GM12891 (cell line): ENCODE measurements at regions not wholly inside any gene's neighbourhood (a gene's known extent, or its start where the extent isn't known, plus 50 kb on each side); places are given as distances from the start of the nearest gene placed in this dataset.

ENCODE experiments used
- DNase-seq: peaks from one replicate; pipeline ENCODE4 v3.0.0; 2011; ENCODE audit warnings: low spot score; ENCODE audit not compliant: insufficient read length
- FAIRE-seq: peaks from 2 replicates; lab custom pipeline; 2011; peaks lifted over from hg19 to GRCh38; lab: Jason Lieb, UNC
- PAX5 ChIP-seq: IDR thresholded peaks from 2 replicates; pipeline ENCODE4 v1.6.1; 2011; ENCODE audit warnings: low read length, moderate library complexity, mild to moderate bottlenecking; ENCODE audit not compliant: insufficient read depth, severe bottlenecking
- POLR2A ChIP-seq: IDR thresholded peaks from 2 replicates; pipeline ENCODE4 v1.6.1; 2011; ENCODE audit warnings: low read depth, low read length, control low read depth
- POLR2AphosphoS5 ChIP-seq: IDR thresholded peaks from 2 replicates; pipeline ENCODE4 v1.6.1; 2011; ENCODE audit warnings: low read depth, low read length, control low read depth
- POU2F2 ChIP-seq: IDR thresholded peaks from 2 replicates; pipeline ENCODE4 v1.6.1; 2011; ENCODE audit warnings: low read depth, mild to moderate bottlenecking, control low read depth, low read length, moderate library complexity
- SPI1 ChIP-seq: IDR thresholded peaks from 2 replicates; pipeline ENCODE4 v1.6.1; 2011; ENCODE audit warnings: low read depth, low read length, control low read depth
- TAF1 ChIP-seq: IDR thresholded peaks from 2 replicates; pipeline ENCODE4 v1.6.1; 2011; ENCODE audit warnings: low read depth, low read length, control low read depth

DNA sequence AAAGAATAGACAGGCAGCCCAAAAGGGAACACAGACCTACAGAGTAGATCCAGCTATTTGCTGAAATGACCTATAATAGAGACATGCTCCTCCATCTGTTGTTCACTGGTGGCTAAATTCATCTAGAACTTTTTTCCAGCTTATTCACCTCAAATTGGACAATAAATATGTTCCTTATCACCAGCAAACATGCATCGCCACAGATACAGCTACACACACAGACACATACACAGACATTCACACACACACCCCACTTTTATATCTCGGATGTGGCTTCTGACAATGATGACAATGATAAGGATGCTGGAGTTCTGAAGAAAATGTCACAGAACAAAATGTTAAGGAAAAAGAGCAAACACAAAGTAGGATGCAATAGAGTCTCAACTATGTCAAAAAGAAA is 175.4 kb downstream of the LSM5 start:
- TF ChIP-seq POLR2A = no peak
- TF ChIP-seq SPI1 = no peak
- no peak for TF ChIP-seq TAF1
- TF ChIP-seq POU2F2 = no peak
- no peak for TF ChIP-seq POLR2AphosphoS5
- DNase-seq (no peak), FAIRE-seq (no peak)

DNA sequence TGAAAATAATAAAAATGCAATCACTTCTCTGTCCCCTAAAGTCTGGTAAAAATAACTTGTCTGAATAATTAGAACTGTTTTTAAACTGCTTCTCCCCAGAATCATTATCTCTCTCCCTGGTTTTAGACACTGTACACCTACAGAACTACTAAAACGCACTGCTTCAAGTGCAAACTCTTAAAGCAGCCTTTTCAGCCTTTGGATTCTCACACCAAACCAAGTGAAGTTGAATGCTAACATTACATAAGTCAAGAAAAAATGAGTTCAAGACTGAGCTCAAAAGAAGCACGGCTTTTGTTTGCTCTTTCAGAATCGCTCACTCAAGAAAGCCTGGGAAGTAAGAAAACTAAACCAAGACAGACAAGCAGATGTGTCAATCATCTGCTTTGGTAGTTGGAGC is 188.8 kb downstream of the LSM5 start:
- no peak for DNase-seq
- TF ChIP-seq POU2F2 (no peak), SPI1 (no peak), POLR2AphosphoS5 (no peak), TAF1 (no peak), PAX5 (no peak), POLR2A (no peak)
- FAIRE-seq = no peak

DNA sequence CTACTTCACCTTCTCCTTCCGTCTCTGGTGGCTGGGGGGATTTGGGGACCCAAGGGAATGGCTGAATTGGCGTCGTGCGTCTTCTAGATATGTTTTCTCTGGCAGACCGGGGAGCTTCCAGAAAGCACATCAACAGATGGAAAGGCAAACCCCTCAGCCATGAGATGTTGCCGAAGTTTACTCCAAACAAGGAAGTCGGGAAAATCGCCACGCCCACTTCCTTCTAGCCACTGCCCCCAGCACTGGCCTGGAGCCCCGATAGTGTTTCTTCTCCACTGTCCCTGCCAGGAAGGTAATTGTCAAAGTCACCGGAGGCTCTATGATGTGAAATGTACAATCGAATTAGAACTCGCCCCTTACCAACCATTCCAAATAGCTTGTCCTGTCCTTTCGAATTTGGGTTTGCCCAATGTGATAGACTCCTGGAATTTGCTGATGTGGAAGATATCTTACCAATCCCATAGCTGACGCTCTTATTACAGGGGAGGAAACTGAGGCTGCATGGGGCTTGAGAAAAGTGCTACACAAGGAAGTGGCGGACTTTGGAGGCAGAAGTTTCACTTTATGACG is 191.0 kb downstream of the LSM5 start:
- DNase-seq = no peak
- no peak for FAIRE-seq
- TF ChIP-seq POLR2AphosphoS5 (no peak), POU2F2 (no peak), SPI1 (no peak), POLR2A (no peak), PAX5 (no peak), TAF1 (no peak)

DNA sequence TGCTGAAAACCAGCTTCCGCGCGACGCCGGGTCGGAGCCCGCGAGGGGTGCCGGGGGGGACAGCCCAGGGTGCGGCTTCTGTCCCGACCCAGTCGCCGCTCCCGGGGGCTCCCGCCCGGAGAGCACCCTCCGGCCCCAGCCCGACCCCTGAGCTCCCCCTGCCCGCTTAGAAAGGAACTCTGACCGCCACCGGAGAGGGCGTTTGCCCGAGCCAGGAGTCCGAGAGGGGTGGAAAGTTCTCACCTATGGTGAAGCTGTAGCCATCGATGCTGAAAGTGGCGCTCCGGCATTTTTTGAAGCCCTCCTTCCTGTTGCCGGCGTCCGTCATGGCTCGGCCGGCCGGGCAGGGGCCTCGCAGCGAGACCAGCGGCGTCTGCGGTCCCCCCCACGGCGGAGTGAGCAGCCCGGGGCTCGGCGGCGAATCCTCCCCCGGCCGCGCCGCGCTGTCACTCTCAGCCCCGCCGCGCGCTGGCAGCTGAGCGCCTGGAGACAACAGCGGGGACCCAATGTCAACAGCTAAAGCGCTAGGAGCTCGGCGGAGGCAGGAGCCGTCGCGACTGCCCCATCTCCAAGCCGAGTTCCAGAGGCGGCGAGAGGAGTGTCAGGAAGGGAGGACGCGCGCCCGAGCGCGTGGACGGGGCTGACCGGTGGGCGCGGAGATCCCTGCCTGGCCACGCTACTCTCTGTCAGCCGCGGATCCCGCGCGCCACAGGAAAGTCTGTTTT is 191.6 kb downstream of the LSM5 start:
- FAIRE-seq (no peak), DNase-seq (no peak)
- TF ChIP-seq POLR2A = no peak
- TF ChIP-seq POLR2AphosphoS5 = no peak
- TF ChIP-seq PAX5 = no peak
- TF ChIP-seq SPI1 = no peak
- TF ChIP-seq TAF1 = no peak
- no peak for TF ChIP-seq POU2F2

DNA sequence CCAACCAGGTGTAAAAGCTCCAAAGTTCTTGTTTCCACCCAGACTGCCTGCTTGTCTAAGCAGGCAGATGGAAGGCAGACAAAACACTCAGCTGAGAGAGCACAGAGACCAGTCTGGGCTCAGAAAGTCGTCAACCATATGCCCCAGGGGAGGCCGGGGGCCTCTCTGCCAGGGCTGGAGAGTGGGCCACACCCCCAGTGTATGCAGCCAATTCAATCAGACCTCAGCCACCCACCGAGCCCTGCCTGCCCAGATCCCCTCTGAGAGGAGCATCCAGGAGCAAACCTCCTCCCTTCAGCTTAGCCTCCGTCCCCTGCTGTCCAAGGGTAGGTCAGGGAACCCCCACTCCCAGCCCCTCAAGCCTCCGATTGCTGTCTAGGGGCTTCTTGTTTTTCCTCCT is 196.3 kb downstream of the LSM5 start:
- DNase-seq = no peak
- TF ChIP-seq POLR2A = no peak
- TF ChIP-seq POLR2AphosphoS5 = no peak
- TF ChIP-seq SPI1 = no peak
- TF ChIP-seq TAF1 = no peak
- TF ChIP-seq POU2F2 = no peak
- TF ChIP-seq PAX5 = no peak
- FAIRE-seq = no peak

DNA sequence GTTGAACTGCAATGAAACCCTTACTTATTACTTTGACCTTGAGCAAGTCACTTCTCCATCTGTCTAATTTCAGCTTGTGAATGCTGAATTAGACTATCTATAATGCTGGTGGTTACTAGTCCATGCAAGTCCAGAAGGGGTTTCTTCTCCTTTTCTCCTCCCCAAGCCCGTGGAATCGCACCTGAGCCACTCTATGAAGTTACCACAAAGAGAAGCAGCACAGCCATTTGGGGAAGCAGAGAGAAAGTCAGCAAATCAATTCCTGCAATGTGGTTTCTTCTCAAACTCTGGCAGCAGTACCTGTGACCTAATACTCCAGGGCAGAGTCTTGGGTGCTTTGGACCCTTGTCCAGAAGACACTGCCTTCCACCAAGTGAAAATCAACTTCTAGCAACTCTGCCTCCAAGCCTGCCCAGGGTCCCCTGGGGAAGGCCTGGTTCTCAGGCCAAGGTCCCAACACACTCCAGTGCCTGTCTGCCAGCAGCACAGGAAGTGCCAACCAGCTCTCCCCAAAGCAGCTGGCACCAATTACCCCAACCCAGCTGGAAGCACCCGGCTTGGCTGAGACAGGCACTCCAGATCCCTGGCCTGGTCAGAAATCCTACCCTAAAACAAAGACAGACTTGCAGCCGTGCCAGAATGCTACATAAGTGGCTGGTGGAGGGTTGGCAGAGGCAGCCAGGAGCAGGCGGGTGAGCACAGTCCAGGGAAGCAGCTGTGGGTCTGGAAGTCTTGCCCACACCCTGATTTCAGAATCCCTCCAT is 200.3 kb downstream of the LSM5 start:
- DNase-seq (no peak), FAIRE-seq (no peak)
- TF ChIP-seq PAX5 (no peak), TAF1 (no peak), SPI1 (no peak), POLR2AphosphoS5 (no peak), POLR2A (no peak), POU2F2 (no peak)

DNA sequence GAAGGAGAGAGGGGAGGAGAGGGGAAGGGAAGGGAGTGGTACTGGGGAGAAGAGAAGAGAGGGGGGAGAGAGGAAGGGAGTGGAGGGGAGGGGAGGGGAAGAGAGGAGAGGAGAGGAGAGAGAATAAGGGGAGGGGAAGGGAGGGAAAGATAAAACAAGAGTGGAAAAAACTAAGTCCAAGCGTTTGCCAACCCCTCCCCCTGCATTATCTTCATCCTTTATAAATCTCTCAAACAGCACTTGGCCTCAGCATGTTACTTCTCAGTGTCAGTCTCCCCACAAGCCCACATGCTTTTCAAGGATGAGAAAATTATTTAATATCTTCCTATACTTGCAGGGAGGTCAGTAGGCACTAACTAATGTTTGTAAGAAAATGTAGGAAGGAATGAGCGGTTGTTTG is 204.5 kb downstream of the LSM5 start:
- DNase-seq (no peak), FAIRE-seq (no peak)
- no peak for TF ChIP-seq POLR2A

DNA sequence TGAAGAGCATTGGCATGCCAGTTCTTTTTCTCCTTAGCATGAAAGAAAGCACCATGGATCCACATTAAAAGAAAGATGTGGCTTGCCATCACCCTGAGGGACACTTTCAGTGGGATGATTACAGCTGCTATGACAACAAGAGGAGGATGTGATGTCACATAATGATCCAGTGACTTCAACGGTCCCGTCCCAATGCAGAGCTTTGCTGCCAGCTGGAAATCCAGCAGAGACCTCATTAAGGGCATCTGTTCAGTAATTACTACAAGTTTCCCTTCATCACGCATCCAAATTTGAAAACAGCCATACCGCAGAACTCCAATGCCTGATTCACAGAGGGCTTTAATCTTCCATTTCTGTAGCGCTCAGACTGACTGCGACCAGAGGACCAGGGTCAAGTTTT is 206.6 kb downstream of the LSM5 start:
- TF ChIP-seq SPI1 (no peak), POU2F2 (no peak), PAX5 (no peak)
- DNase-seq = no peak
- FAIRE-seq = no peak

DNA sequence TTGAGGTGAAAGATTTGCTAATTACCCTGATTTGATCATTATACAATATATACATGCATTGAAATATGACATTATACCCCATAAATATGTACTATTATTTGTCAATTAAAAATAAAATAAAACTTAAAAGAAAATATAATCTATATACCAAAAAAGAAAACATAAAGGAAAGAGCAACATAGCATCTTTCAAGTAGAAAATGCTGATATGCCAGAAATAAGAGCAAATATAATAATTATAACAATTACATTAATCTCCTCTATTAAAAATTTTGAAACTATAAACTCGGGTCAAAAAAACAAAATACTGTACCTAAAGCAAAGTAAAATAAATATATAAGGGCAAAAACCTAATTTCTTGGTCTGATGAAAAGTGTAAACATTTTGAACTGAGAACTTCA is 209.3 kb upstream of the PDE1C start:
- no peak for DNase-seq
- TF ChIP-seq POU2F2 = no peak
- no peak for TF ChIP-seq SPI1
- no peak for FAIRE-seq

DNA sequence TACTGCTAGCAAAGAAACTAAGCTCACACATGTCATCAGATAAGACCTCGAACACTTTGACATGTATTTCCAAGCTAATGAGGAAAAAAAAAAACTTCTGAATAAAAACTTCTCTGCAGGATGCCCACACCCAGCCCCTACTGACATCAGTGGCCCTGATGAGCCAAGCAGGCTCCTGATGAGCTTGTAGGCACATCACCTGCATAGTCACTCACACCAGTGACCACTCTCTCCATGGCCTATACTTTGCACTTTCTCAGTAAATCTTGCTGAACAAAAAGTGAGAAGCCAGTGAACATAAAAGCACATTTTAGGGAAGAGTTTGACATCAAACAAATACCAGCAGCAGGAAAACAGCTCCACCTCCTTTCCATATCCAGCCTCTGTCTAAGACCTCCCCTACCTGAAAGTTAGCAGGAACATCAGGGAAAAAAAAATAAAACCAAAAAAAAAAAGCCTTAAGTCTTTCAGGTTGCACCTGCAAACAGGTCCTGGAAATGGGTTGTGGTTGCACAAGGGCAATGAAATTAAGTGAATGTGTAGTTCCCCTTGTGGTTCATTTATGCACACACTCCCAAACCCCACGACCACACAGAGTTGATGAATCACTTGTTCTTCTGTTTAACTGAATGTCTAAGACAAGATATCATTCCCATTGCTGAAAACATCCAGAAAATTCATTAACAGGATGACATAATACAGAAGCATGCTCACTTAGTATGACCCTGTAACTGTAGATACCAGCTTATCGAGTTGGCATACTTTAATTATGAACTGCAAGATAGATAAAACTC is 205.2 kb upstream of the PDE1C start:
- DNase-seq (no peak), FAIRE-seq (peak; percentile 9)
- TF ChIP-seq POLR2AphosphoS5 = no peak
- TF ChIP-seq POLR2A = no peak
- no peak for TF ChIP-seq TAF1
- TF ChIP-seq SPI1 = no peak
- no peak for TF ChIP-seq POU2F2
- no peak for TF ChIP-seq PAX5
